A673 (cell line): ENCODE measurements at regions not wholly inside any gene's neighbourhood (a gene's known extent, or its start where the extent isn't known, plus 50 kb on each side); places are given as distances from the start of the nearest gene placed in this dataset.
"Not testable (repeated sequence)": the region's sequence is repeated elsewhere in the genome, so short reads cannot be mapped to it uniquely, and the experiment has no call there.

Experiments
- EZH2 ChIP-seq: fragments of 200-600 bp; sonication (generic); IDR thresholded peaks from 2 replicates; pipeline ENCODE4 v1.6.1; 2017; ENCODE audit warnings: borderline replicate concordance, low read depth, mild to moderate bottlenecking, mixed read lengths, antibody characterized with exemption, low read length; ENCODE audit not compliant: poor library complexity, severe bottlenecking
- TF ChIP-seq, protein P1 (sequence below): fragments of 300-800, 200-600 bp; sonication (generic); conservative IDR thresholded peaks from 2 replicates; pipeline ENCODE4 v1.5.1; 2017; ENCODE audit warnings: low read depth, mild to moderate bottlenecking, antibody characterized with exemption, low read length, moderate library complexity, mixed read lengths

- TF ChIP-seq, protein P1, sequence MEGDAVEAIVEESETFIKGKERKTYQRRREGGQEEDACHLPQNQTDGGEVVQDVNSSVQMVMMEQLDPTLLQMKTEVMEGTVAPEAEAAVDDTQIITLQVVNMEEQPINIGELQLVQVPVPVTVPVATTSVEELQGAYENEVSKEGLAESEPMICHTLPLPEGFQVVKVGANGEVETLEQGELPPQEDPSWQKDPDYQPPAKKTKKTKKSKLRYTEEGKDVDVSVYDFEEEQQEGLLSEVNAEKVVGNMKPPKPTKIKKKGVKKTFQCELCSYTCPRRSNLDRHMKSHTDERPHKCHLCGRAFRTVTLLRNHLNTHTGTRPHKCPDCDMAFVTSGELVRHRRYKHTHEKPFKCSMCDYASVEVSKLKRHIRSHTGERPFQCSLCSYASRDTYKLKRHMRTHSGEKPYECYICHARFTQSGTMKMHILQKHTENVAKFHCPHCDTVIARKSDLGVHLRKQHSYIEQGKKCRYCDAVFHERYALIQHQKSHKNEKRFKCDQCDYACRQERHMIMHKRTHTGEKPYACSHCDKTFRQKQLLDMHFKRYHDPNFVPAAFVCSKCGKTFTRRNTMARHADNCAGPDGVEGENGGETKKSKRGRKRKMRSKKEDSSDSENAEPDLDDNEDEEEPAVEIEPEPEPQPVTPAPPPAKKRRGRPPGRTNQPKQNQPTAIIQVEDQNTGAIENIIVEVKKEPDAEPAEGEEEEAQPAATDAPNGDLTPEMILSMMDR: not testable (repeated sequence)
- TF ChIP-seq EZH2: not testable (repeated sequence)
These were observed 282.8 kb upstream of the TGFBR2 start for GRCh38 chr3:30323649-30324048.
